Ectodermal cell (in vitro differentiated cells): ENCODE measurements at regions not wholly inside any gene's neighbourhood (a gene's known extent, or its start where the extent isn't known, plus 50 kb on each side); places are given as distances from the start of the nearest gene placed in this dataset.

Experiments used
- H3K27ac ChIP-seq: 2 replicates; pipeline ENCODE4 v1.7.0; 2013; ENCODE audit warnings: mild to moderate bottlenecking, low read depth, low read length; ENCODE audit not compliant: insufficient read depth, poor library complexity, severe bottlenecking
- H3K27me3 ChIP-seq: 2 replicates; pipeline ENCODE4 v1.7.0; 2013; ENCODE audit warnings: mild to moderate bottlenecking, low read length; ENCODE audit not compliant: insufficient read depth, control insufficient read depth, poor library complexity, severe bottlenecking
- H3K36me3 ChIP-seq: one replicate; pipeline ENCODE4 v1.7.0; 2013; ENCODE audit warnings: low read length; ENCODE audit not compliant: control insufficient read depth, insufficient read depth
- H3K4me1 ChIP-seq: one replicate; pipeline ENCODE4 v1.7.0; 2013; ENCODE audit warnings: low read length; ENCODE audit not compliant: control insufficient read depth, insufficient read depth
- H3K4me3 ChIP-seq: 2 replicates; pipeline ENCODE4 v1.7.0; 2013; ENCODE audit warnings: low read depth, low read length, control low read depth; ENCODE audit not compliant: insufficient read depth
- H3K9me3 ChIP-seq: 2 replicates; pipeline ENCODE4 v1.7.0; 2013; ENCODE audit warnings: mild to moderate bottlenecking, low read length, moderate library complexity; ENCODE audit not compliant: control insufficient read depth
- WGBS, 2 experiments: methylation state at CpG; one replicate each; pipeline ENCODE4 v1.1.7; 2013; ENCODE audit warnings: missing lambda C conversion rate in 2 of 2; 5-methylcytosine and 5-hydroxymethylcytosine counted together

DNA sequence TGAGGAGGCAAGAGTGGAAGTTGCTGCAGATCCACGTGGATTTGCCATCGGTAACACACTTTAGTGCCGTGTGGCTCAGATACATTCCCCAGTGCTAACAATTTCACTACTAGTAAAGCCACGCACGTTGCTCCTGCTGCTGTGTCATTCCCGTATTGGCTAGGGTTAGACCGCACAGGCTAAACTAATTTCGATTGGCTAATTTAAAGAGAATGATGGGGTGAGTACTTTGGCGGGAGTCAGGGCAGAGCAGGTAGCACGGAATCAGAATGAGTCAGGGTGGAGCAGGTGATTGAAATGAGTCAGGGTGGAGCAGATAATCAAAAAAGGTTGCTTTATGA, 1337.5 kb downstream of the FSTL5 start:
- WGBS, 2 experiments: 92 to 96% methylated on average over 10 of the region's 10 CpGs
- Histone ChIP-seq H3K9me3 (no peaks in the 10 kb centered on the region), H3K36me3 (no peaks in the 10 kb centered on the region), H3K4me1 (no peaks in the 10 kb centered on the region), H3K27me3 (no peaks in the 10 kb centered on the region), H3K4me3 (no peak overlapping the region), H3K27ac (no peak overlapping the region)

DNA sequence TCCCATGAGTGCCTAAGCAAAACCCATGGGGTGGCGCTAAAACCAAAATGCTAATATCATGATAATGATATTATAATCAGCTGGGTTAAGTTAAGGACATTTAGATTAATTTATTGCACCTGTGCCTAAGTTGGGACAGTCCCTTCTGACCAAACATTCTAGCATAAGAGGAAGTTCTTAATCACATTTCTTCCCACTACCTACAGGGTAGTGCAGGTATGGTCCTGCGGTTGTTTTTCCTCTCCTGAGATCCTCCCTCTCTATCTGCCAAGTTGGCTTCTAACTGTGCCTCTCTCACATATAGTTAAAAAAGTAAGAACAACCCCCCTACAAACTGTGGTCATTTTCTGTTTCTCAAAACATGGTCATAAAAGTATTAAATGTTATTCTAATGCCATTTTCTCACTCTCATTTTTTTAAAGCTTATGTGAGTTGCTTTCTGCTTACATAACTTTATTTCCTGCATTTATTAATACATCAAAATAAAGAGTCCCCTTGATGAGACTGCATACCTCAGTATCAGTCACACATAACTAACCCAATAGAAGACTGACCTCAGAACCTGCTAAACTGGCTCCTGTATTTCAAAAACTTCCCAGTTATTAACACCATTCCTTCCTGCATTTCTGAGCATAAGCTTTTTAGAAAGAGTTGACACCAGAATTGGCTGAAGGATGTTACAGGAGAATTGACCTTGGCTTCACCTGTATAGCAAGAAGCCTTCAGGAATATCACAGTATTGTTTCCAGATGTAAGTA, 1332.5 kb downstream of the FSTL5 start:
- Histone ChIP-seq H3K4me3 (no peak overlapping the region), H3K4me1 (no peaks in the 10 kb centered on the region), H3K27me3 (no peaks in the 10 kb centered on the region), H3K9me3 (no peaks in the 10 kb centered on the region), H3K36me3 (no peaks in the 10 kb centered on the region), H3K27ac (no peak overlapping the region)
- WGBS, 2 experiments: 100% methylated on average over 1 of the region's 2 CpGs

DNA sequence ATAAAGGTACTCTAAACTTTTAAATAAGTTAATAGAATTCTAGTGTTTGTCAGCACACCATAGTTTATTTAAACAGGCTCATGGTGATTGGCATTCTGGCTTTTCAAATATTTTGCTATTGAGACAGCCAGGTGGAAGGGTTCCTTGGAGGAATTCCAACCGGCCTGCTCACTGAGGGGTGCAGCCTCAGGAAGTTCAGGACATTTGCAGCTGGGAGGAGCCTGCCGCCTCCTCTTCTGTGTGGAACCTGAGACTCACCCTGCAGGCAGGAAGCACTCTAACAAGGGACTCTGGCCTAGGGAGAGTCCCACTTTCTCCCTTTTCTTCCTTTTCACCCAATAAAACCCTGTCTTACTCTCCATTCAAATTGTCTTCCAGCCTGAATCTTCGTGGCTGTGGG, 1328.0 kb downstream of the FSTL5 start:
- WGBS, 2 experiments: 30 to 35% methylated on average over 3 of the region's 3 CpGs
- Histone ChIP-seq H3K4me3 (no peak overlapping the region), H3K27me3 (no peaks in the 10 kb centered on the region), H3K27ac (no peak overlapping the region), H3K4me1 (no peaks in the 10 kb centered on the region), H3K36me3 (no peaks in the 10 kb centered on the region), H3K9me3 (no peaks in the 10 kb centered on the region)

DNA sequence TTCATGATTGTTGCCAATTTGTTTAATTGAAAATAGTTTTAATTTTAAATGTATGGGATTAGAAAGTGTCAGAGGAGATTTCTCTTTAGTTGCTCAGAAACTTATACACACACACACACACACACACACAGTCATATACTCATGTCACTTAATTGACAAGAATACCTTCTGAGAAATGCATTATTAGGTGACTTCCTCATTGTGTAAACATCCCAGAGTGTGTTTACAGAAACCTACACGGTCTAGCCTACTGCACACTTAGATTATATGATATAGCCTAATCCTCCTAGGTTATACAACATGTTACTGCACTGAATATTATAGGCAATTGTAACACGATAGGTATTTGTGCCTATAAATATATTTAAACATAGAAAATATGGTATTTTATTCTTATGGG, 1327.4 kb downstream of the FSTL5 start:
- Histone ChIP-seq H3K9me3 (no peaks in the 10 kb centered on the region), H3K36me3 (no peaks in the 10 kb centered on the region), H3K4me3 (no peak overlapping the region), H3K4me1 (no peaks in the 10 kb centered on the region), H3K27me3 (no peaks in the 10 kb centered on the region), H3K27ac (no peak overlapping the region)
- 63 to 83% methylated on average over 1 of the region's 2 CpGs for WGBS, 2 experiments

DNA sequence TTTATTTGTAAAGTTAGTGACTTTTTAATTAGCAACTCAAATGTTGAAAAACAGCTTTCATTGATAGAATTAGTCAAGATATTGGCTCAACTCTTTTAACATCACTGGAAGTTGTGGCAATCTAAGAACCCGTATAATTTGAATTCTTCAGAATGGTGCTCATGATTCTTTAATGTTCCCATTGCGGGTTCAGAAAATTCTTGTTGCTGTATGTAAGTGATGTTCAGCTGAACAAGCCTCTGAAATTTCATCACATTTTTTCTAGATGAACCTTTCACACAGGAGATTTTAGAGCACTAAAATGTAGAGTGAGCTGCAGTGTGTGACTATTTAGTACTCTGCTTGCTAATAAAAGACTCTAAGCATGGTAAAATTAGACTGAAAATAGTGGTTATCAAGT, 1317.7 kb downstream of the FSTL5 start:
- Histone ChIP-seq H3K27me3 (no peaks in the 10 kb centered on the region), H3K9me3 (no peaks in the 10 kb centered on the region), H3K4me1 (no peaks in the 10 kb centered on the region), H3K27ac (no peak overlapping the region), H3K36me3 (no peaks in the 10 kb centered on the region), H3K4me3 (no peak overlapping the region)
- 88 to 89% methylated on average over 2 of the region's 2 CpGs for WGBS, 2 experiments

DNA sequence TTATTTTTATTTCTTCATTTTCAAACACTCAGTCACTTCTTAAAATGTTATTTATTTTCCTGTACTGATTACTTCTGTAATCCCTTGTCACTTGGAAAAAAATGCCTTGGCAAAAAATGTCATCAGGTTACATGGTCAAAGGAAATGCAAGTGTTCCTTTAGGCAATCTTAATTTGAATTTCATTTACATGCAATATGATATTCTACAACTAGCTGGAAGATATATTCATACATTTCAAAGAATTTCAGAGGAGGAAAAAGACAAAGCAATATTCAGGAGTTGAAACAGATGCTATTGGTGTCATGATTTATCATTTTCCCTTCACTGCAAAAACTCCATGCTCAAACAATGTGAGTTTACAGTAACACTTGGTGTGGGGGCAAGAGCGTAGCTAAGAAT, 1316.6 kb downstream of the FSTL5 start:
- no peak overlapping the region for H3K4me3 ChIP-seq
- H3K27ac ChIP-seq: no peak overlapping the region
- no peaks in the 10 kb centered on the region for H3K9me3 ChIP-seq
- H3K27me3 ChIP-seq: no peaks in the 10 kb centered on the region
- no peaks in the 10 kb centered on the region for H3K4me1 ChIP-seq
- 100% methylated on average over 1 of the region's 1 CpG; no CpG with 5 or more reads in 1 of the 2 experiments for WGBS, 2 experiments
- H3K36me3 ChIP-seq: no peaks in the 10 kb centered on the region

DNA sequence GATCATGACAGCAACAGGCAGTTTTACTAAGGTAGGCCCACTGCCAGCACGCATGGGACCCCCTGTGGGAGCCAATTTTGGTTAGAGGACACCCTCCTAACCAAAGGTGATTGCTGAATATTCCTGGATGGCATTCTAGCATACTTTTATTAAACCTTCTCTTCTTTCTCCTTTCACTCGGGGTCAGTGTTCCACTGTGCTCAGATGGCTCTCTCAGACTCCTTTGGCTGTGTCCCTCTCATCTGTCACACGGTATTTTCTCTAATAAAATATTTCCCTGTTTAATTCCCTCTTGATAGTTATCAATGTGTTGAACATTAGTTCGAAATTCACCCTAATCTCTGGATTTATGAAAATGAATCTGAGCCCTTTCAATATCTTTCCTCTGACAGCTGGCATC, 1315.3 kb downstream of the FSTL5 start:
- Histone ChIP-seq H3K27me3 (no peaks in the 10 kb centered on the region), H3K9me3 (no peaks in the 10 kb centered on the region), H3K4me1 (no peaks in the 10 kb centered on the region), H3K4me3 (no peak overlapping the region), H3K36me3 (no peaks in the 10 kb centered on the region), H3K27ac (no peak overlapping the region)
- WGBS, 2 experiments: 77 to 87% methylated on average over 3 to 4 of the region's 4 CpGs

DNA sequence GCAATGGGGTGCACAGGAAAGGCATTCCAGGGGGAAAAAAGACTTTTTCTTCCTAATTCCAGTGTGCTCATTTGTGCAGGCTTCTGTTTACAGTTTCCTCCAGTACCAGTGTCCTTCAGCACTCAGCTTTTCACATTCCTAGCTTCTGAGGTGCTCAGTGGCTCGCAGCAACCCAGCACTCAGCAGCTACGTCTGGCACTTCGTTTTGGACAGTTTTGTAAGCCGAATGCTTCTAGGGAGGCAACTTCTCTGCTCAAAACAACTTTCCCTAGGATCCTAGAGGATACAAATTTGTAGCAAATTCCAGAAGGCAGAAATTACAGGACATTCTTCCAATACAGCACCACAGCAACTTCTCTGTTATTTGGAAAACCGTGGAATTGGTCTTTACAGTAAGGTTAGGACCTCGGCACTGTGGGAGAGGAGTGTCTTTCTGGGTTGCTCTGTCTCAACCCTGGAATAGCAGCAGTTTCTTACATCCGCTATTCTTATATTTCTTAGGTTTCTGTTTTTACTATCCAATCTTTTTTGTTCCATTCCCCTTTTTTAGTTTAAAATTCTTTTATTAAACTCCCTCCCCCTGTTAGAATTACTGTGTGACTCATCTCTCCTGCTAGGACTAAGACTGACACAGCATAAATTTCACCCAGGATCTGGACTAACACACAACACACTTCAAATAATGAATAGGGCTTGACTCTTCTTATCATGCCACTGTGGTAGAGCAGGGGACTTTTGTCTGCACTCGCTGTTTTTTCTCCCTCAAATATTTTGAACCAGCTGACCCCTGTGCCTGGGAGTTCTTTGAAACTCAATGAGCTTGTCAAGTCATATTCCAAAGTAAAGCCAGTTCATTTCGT, 1314.7 kb downstream of the FSTL5 start:
- Histone ChIP-seq H3K27ac (no peak overlapping the region), H3K36me3 (no peaks in the 10 kb centered on the region), H3K4me1 (no peaks in the 10 kb centered on the region), H3K9me3 (no peaks in the 10 kb centered on the region), H3K4me3 (no peak overlapping the region), H3K27me3 (no peaks in the 10 kb centered on the region)
- 90 to 91% methylated on average over 9 of the region's 9 CpGs for WGBS, 2 experiments

DNA sequence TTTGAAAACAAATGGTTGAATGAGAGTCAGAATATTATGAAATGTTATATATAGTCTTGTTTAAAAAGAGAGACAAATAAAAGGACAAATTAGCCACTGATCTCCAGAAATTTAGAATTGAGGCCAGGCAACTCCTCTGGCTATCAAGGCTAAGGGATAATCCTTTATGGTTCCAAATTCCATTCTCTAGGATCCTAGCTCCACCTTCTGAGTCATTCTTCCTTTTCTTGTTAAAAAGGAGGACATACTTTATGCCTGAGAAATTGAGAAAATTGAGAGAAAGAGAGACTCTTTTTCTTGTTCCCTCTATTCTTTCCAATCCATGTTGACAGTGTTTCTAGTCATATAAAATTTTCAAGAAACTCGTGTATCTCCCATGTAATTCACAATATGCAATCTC, 1299.5 kb downstream of the FSTL5 start:
- H3K9me3 ChIP-seq: no peaks in the 10 kb centered on the region
- 75% methylated on average over 1 of the region's 1 CpG; no CpG with 5 or more reads in 1 of the 2 experiments for WGBS, 2 experiments

DNA sequence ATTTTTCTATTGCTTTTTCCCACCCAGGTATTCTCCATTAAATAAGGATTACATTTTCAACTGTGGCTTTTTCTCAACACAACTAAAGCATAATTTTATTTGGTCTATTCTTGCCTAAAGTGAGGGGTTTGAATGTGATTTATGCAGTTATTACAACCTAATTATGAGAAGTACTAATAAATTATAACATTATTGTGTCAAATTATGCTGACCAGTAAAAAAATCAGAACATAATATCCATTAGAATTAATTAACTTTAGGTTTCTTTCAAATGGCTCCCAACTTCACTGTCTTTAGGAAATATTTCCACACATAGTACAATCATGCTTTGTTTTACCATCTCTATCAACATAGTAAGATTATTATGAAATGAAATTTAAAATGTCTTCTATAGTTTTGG, 1293.9 kb downstream of the FSTL5 start:
- no peak overlapping the region for H3K4me3 ChIP-seq
- H3K4me1 ChIP-seq: no peaks in the 10 kb centered on the region
- no peaks in the 10 kb centered on the region for H3K9me3 ChIP-seq
- no peaks in the 10 kb centered on the region for H3K36me3 ChIP-seq
- no peak overlapping the region for H3K27ac ChIP-seq
- H3K27me3 ChIP-seq: no peaks in the 10 kb centered on the region

More for the DNA sequence above, 1299.5 kb downstream of the FSTL5 start:
- Histone ChIP-seq H3K36me3 (no peaks in the 10 kb centered on the region), H3K27ac (no peak overlapping the region), H3K27me3 (no peaks in the 10 kb centered on the region), H3K4me3 (no peak overlapping the region), H3K4me1 (no peaks in the 10 kb centered on the region)
